Skeletal muscle satellite cell (primary cell): ENCODE measurements at regions not wholly inside any gene's neighbourhood (a gene's known extent, or its start where the extent isn't known, plus 50 kb on each side); places are given as distances from the start of the nearest gene placed in this dataset.

Source experiments
- H3K27me3 ChIP-seq: 2 replicates; pipeline ENCODE4 v1.7.0; 2013; ENCODE audit warnings: low read length; ENCODE audit not compliant: control insufficient read depth, insufficient read depth
- H3K36me3 ChIP-seq: 2 replicates; pipeline ENCODE4 v1.7.0; 2013; ENCODE audit warnings: mild to moderate bottlenecking, control low read depth, low read length; ENCODE audit not compliant: insufficient read depth
- H3K4me1 ChIP-seq: 2 replicates; pipeline ENCODE4 v1.7.0; 2013; ENCODE audit warnings: low read length; ENCODE audit not compliant: control insufficient read depth, insufficient read depth
- H3K4me2 ChIP-seq: 2 replicates; pipeline ENCODE4 v1.7.0; 2013; ENCODE audit warnings: mild to moderate bottlenecking, low read length
- H3K4me3 ChIP-seq: 2 replicates; pipeline ENCODE4 v1.7.0; 2013; ENCODE audit warnings: low read length
- H3K9ac ChIP-seq: 2 replicates; pipeline ENCODE4 v1.7.0; 2013; ENCODE audit warnings: mild to moderate bottlenecking, low read depth, low read length, moderate library complexity
- H3K9me3 ChIP-seq: replicated peaks from 2 replicates; pipeline ENCODE4 v1.7.0; 2013; ENCODE audit warnings: mild to moderate bottlenecking, control low read depth, low read length

DNA sequence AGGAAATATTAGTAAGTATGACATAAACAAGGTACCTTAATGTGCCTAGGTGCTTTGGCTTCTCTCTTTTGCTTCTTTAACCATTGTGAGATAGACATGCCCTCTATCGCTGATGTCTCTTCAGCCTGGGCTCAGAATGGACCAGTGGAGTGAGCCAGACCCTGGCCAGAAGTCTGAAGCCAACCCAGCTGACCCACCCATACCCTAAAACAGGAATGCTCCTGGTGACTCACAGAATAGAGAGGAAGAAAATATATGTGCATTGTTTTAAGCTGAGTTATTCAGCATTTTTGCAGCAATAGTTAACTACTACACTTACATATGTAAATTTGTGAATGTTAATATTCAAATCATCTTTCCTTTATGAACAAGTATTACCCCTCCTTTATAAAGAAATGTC, 167.5 kb upstream of the PCDH10 start:
- Histone ChIP-seq H3K9ac (no peak overlapping the region), H3K9me3 (no peaks in the 10 kb centered on the region), H3K4me1 (no peaks in the 10 kb centered on the region), H3K4me3 (no peak overlapping the region), H3K4me2 (no peak overlapping the region), H3K36me3 (no peaks in the 10 kb centered on the region), H3K27me3 (no peaks in the 10 kb centered on the region)

DNA sequence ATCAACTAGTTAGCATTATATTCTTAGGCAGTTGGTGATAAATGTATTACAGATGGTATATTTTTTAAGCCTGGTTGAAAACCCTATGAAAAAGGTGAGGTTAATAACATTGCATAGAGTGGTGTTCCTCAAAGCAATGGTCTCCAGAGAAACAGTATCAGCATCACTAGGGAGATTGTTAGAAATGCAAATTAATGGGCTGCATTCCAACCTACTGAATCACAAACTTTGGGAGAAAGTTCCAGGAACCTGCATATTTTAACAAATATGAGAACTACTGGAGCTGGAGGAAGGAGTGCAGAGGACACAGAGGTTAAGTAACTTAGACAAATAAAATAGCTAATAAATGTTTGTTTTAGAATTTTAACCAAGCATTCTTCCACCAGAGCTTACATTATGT, 166.9 kb upstream of the PCDH10 start:
- Histone ChIP-seq H3K4me1 (no peaks in the 10 kb centered on the region), H3K4me3 (no peak overlapping the region), H3K4me2 (no peak overlapping the region), H3K27me3 (no peaks in the 10 kb centered on the region), H3K36me3 (no peaks in the 10 kb centered on the region), H3K9me3 (no peaks in the 10 kb centered on the region), H3K9ac (no peak overlapping the region)

DNA sequence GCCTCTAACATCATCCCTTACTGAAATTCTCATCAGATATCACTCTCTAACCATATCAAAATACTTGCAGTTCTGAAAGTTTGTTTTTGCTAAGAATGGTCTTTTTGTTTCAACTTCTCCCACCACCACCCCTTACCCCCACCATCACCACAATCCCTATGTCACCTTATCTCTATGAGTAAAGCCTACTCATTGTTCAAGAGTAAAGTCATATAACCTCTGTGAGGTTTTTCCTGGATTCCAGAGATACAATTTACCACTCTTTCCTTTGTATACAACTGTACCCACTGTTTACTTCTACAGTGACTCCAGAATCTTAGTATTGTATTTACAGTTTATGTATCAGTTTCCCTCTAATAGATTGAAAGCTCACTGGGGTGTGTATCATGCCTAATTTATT, 158.0 kb upstream of the PCDH10 start:
- H3K27me3 ChIP-seq = no peaks in the 10 kb centered on the region
- H3K4me2 ChIP-seq = no peak overlapping the region
- no peaks in the 10 kb centered on the region for H3K36me3 ChIP-seq
- no peaks in the 10 kb centered on the region for H3K4me1 ChIP-seq
- H3K4me3 ChIP-seq = no peak overlapping the region
- H3K9me3 ChIP-seq = no peaks in the 10 kb centered on the region
- H3K9ac ChIP-seq = no peak overlapping the region

- Histone ChIP-seq H3K9ac (no peak overlapping the region), H3K9me3 (no peaks in the 10 kb centered on the region)
These were observed 156.4 kb upstream of the PCDH10 start for GRCh38 chr4:132992686-132993085.

DNA sequence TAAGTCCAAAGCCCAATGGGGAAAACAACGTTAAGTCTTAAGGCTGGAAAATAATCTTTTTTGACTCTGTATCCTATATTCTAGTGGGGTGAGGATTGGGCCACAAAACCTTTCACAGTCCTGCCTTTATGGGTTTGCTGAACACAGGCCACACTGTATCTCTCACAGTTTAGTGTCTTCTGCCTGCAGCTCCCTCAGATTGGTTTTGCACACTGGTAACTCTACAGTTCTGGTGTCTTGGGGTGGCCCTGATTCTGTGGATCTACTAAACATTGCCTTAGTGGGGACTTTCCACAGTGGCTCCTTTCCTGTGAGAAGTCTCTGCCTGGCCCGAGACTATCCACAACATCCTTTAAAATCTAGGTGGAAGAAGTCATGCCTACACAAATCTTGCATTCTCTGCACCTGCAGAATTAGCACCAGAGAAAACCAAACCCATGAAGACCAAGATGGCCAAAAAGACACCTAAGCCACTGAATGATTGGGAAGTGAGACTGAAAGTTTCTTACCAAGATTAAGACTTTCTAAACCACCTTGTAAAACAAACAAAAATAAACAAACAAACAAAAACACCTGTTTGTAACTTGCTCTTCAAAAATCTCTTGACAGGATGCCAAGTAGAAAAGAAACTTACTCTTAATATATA, 150.4 kb upstream of the PCDH10 start:
- Histone ChIP-seq H3K27me3 (no peaks in the 10 kb centered on the region), H3K36me3 (no peaks in the 10 kb centered on the region), H3K4me2 (no peak overlapping the region), H3K9ac (no peak overlapping the region), H3K4me3 (no peak overlapping the region), H3K9me3 (no peaks in the 10 kb centered on the region), H3K4me1 (no peaks in the 10 kb centered on the region)

More at GRCh38 chr4:132992686-132993085, 156.4 kb upstream of the PCDH10 start:
- Histone ChIP-seq H3K4me2 (no peak overlapping the region), H3K4me1 (no peaks in the 10 kb centered on the region), H3K36me3 (no peaks in the 10 kb centered on the region), H3K27me3 (no peaks in the 10 kb centered on the region), H3K4me3 (no peak overlapping the region)

DNA sequence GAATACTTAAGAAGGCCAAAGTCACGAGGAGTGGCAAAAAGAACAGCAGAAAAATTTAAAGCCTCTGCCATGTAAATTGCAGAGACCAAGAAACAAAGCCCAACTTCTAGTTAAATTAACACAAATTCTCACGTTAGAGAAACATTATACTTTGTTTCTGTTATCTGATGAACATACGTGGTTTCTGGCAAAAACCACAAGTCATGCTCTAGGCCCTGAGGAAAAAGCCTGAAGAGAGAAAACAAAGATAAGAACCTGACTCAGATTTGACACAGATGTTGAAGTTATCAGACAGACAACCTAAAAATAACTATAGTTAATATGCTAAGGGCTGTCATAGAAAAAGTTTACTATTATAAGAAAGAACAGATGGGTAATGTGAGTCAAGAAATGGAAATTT, 149.1 kb upstream of the PCDH10 start:
- Histone ChIP-seq H3K36me3 (no peaks in the 10 kb centered on the region), H3K9me3 (no peaks in the 10 kb centered on the region), H3K4me1 (no peaks in the 10 kb centered on the region), H3K4me3 (no peak overlapping the region), H3K4me2 (no peak overlapping the region), H3K27me3 (no peaks in the 10 kb centered on the region), H3K9ac (no peak overlapping the region)

DNA sequence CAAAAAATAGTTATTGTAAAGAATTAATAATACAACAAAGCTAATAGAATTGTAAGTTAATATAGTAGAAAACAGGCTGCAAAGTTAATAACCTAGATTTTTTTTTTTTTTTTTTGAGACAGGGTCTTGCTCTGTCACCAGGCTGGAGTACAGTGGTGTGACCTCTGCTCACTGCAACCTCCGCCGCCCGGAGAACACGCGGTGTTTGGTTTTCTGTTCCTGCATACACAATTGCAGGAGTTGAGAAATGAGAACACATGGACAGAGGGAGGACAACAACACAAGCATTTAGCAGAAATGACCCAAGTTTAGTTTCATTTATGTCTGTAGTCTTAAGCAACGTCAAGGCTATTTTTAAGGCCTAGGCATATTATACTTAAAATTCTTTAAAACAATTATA, 145.9 kb upstream of the PCDH10 start:
- H3K9me3 ChIP-seq = no peaks in the 10 kb centered on the region
- no peak overlapping the region for H3K4me2 ChIP-seq
- no peaks in the 10 kb centered on the region for H3K36me3 ChIP-seq
- H3K27me3 ChIP-seq = no peaks in the 10 kb centered on the region
- no peak overlapping the region for H3K4me3 ChIP-seq
- no peak overlapping the region for H3K9ac ChIP-seq
- no peaks in the 10 kb centered on the region for H3K4me1 ChIP-seq

GRCh38 chr4:133014473-133015135, 134.5 kb upstream of the PCDH10 start:
- no peaks in the 10 kb centered on the region for H3K27me3 ChIP-seq
- no peak overlapping the region for H3K4me2 ChIP-seq
- H3K36me3 ChIP-seq = no peaks in the 10 kb centered on the region
- H3K4me3 ChIP-seq = no peak overlapping the region
- H3K4me1 ChIP-seq = no peaks in the 10 kb centered on the region
- H3K9me3 ChIP-seq = no peaks in the 10 kb centered on the region
- no peak overlapping the region for H3K9ac ChIP-seq

DNA sequence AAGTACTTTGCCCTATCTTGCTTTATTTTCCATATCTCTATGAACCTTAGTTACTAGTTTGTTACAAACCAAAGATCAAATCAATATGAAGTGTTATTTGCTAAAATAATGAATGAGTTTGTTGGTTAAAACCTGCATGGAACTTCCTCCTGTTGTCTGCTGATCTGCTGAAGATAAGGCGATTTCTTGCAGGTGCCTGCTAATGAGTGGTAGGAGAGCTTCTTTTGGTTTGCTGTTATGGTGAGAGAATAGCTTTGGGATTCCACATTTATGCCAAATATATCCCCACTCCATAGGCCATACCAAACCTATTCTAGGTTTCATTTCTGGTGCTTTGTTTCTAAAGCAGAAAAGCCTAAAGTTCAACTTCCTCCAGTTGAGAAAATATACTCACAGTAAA, 103.8 kb upstream of the PCDH10 start:
- H3K4me3 ChIP-seq = no peak overlapping the region
- no peaks in the 10 kb centered on the region for H3K36me3 ChIP-seq
- no peak overlapping the region for H3K9ac ChIP-seq
- no peaks in the 10 kb centered on the region for H3K9me3 ChIP-seq
- H3K27me3 ChIP-seq = no peaks in the 10 kb centered on the region
- no peaks in the 10 kb centered on the region for H3K4me1 ChIP-seq
- no peak overlapping the region for H3K4me2 ChIP-seq

DNA sequence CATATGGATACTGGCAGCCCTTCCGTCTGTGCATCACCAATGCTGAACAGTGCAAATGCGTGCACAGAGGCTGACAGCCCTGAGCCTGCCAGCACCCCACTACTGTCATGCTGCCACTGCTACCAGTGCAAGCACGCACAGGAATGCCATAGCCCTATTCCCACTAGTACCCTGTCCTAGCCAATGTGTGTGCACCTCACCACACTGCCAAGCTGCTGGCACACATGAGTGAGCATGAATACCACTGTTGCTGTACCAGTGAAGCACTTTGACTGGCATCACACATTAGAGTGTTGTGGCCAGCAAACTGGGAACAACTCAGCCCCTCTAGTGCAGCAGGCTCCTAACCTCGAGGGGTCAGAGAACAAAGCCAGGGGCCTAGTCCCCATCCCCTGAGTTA, 102.9 kb upstream of the PCDH10 start:
- Histone ChIP-seq H3K27me3 (no peaks in the 10 kb centered on the region), H3K9ac (no peak overlapping the region), H3K4me2 (no peak overlapping the region), H3K4me1 (no peaks in the 10 kb centered on the region), H3K9me3 (no peaks in the 10 kb centered on the region), H3K36me3 (no peaks in the 10 kb centered on the region), H3K4me3 (no peak overlapping the region)

GRCh38 chr4:133058701-133059100, 90.4 kb upstream of the PCDH10 start:
- Histone ChIP-seq H3K9ac (no peak overlapping the region), H3K4me1 (no peaks in the 10 kb centered on the region), H3K27me3 (no peaks in the 10 kb centered on the region), H3K4me3 (no peak overlapping the region), H3K9me3 (no peaks in the 10 kb centered on the region), H3K4me2 (no peak overlapping the region), H3K36me3 (no peaks in the 10 kb centered on the region)

DNA sequence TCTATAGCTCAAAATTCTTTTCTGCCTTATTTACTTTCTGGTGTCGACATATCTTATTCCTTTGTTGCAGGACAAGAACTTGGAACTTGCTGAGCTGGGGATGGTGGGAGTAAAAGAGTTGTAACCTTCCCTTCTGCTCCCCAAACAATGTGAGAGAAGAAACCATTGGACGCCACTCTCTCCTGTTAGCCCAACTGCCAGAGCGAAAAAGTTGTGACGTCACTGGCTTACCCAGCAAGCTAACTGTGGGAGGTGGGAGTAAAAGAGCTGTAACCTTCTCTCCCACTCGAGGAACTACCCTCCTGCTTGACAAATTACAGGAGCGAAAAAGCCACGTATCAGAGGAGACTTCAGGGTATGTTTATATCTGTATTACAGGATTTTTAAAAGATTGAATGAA, 90.0 kb upstream of the PCDH10 start:
- no peak overlapping the region for H3K9ac ChIP-seq
- H3K9me3 ChIP-seq = no peaks in the 10 kb centered on the region
- no peaks in the 10 kb centered on the region for H3K36me3 ChIP-seq
- no peak overlapping the region for H3K4me2 ChIP-seq
- no peaks in the 10 kb centered on the region for H3K27me3 ChIP-seq
- H3K4me3 ChIP-seq = no peak overlapping the region
- H3K4me1 ChIP-seq = no peaks in the 10 kb centered on the region
